SK-N-SH treated with all-trans-retinoic acid at 6 μM for 48 hours (cell line): ENCODE measurements at regions not wholly inside any gene's neighbourhood (a gene's known extent, or its start where the extent isn't known, plus 50 kb on each side); places are given as distances from the start of the nearest gene placed in this dataset.

Experiments
- ATAC-seq: fragments of 200-7000 bp; cut with Tn5 transposase; 3 replicates; pipeline ENCODE4 v1.9.1; 2020; ENCODE audit warnings: mild to moderate bottlenecking, moderate library complexity
- BACH2 ChIP-seq: fragments of 250-450 bp; sonication (Bioruptor Pico); IDR thresholded peaks from 2 replicates; pipeline ENCODE4 v1.9.0; 2021; ENCODE audit warnings: mild to moderate bottlenecking, borderline replicate concordance
- CSDC2 ChIP-seq: fragments of 250-450 bp; sonication (Bioruptor Pico); IDR thresholded peaks from 2 replicates; pipeline ENCODE4 v1.5.0; 2020; ENCODE audit warnings: mild to moderate bottlenecking, moderate library complexity
- ESRRG ChIP-seq: fragments of 250-450 bp; sonication (Bioruptor Pico); IDR thresholded peaks from 2 replicates; pipeline ENCODE4 v1.6.1; 2021; ENCODE audit warnings: mild to moderate bottlenecking
- GLIS3 ChIP-seq: fragments of 250-450 bp; sonication (Bioruptor Pico); IDR thresholded peaks from 2 replicates; pipeline ENCODE4 v1.5.0; 2020; ENCODE audit warnings: mild to moderate bottlenecking, moderate library complexity
- ISL1 ChIP-seq: fragments of 250-450 bp; sonication (Bioruptor Pico); IDR thresholded peaks from 2 replicates; pipeline ENCODE4 v2.1.2; 2022; ENCODE audit warnings: mild to moderate bottlenecking, moderate library complexity
- OSR1 ChIP-seq: fragments of 250-450 bp; sonication (Bioruptor Pico); IDR thresholded peaks from 2 replicates; pipeline ENCODE4 v1.8.0; 2022; ENCODE audit warnings: moderate library complexity, mild to moderate bottlenecking, inconsistent platforms
- POU6F1 ChIP-seq: fragments of 250-450 bp; sonication (Bioruptor Pico); IDR thresholded peaks from 2 replicates; pipeline ENCODE4 v1.8.0; 2021; ENCODE audit warnings: low read depth, mild to moderate bottlenecking, moderate library complexity, borderline replicate concordance
- PPARA ChIP-seq: fragments of 250-450 bp; sonication (Bioruptor Pico); IDR thresholded peaks from 2 replicates; pipeline ENCODE4 v1.5.0; 2020; ENCODE audit warnings: mild to moderate bottlenecking, borderline replicate concordance
- SNAI2 ChIP-seq: fragments of 250-450 bp; sonication (Bioruptor Pico); IDR thresholded peaks from 2 replicates; pipeline ENCODE4 v1.5.0; 2020; ENCODE audit warnings: mild to moderate bottlenecking, moderate library complexity
- TCF4 ChIP-seq: fragments of 250-450 bp; sonication (Bioruptor Pico); IDR thresholded peaks from 2 replicates; pipeline ENCODE4 v1.8.0; 2021; ENCODE audit warnings: mild to moderate bottlenecking, moderate library complexity, borderline replicate concordance
- ZC3H10 ChIP-seq: fragments of 250-450 bp; sonication (Bioruptor Pico); IDR thresholded peaks from 2 replicates; pipeline ENCODE4 v1.5.1; 2021; ENCODE audit warnings: mild to moderate bottlenecking, moderate library complexity
- ZFP3 ChIP-seq: fragments of 250-450 bp; sonication (Bioruptor Pico); IDR thresholded peaks from 2 replicates; pipeline ENCODE4 v1.5.0; 2020; ENCODE audit warnings: mild to moderate bottlenecking, moderate library complexity
- ZFP30 ChIP-seq: fragments of 450-650 bp; formaldehyde crosslinking; IDR thresholded peaks from 2 replicates; pipeline ENCODE4 v1.5.0; 2022; ENCODE audit warnings: mild to moderate bottlenecking, moderate library complexity
- ZNF565 ChIP-seq: fragments of 450-650 bp; formaldehyde crosslinking; conservative IDR thresholded peaks from 2 replicates; pipeline ENCODE4 v1.5.0; 2020; ENCODE audit warnings: low read depth, mild to moderate bottlenecking, moderate library complexity
- ZNF70 ChIP-seq: fragments of 450-650 bp; formaldehyde crosslinking; IDR thresholded peaks from 2 replicates; pipeline ENCODE4 v1.5.0; 2020; ENCODE audit warnings: mild to moderate bottlenecking, moderate library complexity
- ZNF8 ChIP-seq: fragments of 450-650 bp; formaldehyde crosslinking; IDR thresholded peaks from 2 replicates; pipeline ENCODE4 v1.5.0; 2020; ENCODE audit warnings: mild to moderate bottlenecking, moderate library complexity
- TF ChIP-seq, protein P1 (sequence below): fragments of 250-450 bp; sonication (Bioruptor Pico); IDR thresholded peaks from 2 replicates; pipeline ENCODE4 v1.5.0; 2020; ENCODE audit warnings: mild to moderate bottlenecking, moderate library complexity
- TF ChIP-seq, protein P2 (sequence below): fragments of 250-450 bp; sonication (Bioruptor Pico); IDR thresholded peaks from 2 replicates; pipeline ENCODE4 v1.5.1; 2020; ENCODE audit warnings: low read depth, mild to moderate bottlenecking, moderate library complexity
- TF ChIP-seq, protein P3 (sequence below): fragments of 250-450 bp; sonication (Bioruptor Pico); IDR thresholded peaks from 2 replicates; pipeline ENCODE4 v1.5.1; 2021; ENCODE audit warnings: mild to moderate bottlenecking, moderate library complexity
- TF ChIP-seq, protein P4 (sequence below): fragments of 250-450 bp; sonication (Bioruptor Pico); IDR thresholded peaks from 2 replicates; pipeline ENCODE4 v1.8.0; 2020; ENCODE audit warnings: mild to moderate bottlenecking, moderate library complexity, borderline replicate concordance

DNA sequence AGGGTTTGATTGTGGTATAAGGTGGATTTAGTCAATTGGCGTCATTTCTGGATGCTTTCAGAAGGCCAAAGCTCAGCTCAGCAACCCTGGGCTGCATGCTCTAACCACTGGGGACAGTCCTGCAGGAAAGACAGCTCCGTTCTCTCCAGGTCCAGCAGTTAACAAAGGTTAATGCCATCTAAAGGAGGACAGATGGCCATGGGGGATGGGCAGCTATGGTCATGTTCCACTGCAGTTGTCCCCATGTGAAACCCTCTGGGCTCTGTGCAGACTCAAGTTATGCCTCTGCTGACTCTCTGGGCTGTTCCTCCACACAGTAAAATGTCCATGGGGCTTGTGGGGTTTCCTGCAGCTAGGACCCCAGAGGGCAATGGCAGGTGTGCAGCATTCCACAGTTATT, 562.1 kb upstream of the ADGRL3 start:
- no peak for ATAC-seq
- no peak for TF ChIP-seq ZNF8 (CRISPR knock-in tag)
- no peak for TF ChIP-seq CSDC2 (CRISPR knock-in tag)
- no peak for TF ChIP-seq BACH2 (CRISPR knock-in tag)
- TF ChIP-seq POU6F1 (CRISPR knock-in tag) = no peak
- TF ChIP-seq ESRRG (CRISPR knock-in tag) = no peak
- no peak for TF ChIP-seq ZC3H10 (CRISPR knock-in tag)
- no peak for TF ChIP-seq OSR1
- TF ChIP-seq, protein P1, sequence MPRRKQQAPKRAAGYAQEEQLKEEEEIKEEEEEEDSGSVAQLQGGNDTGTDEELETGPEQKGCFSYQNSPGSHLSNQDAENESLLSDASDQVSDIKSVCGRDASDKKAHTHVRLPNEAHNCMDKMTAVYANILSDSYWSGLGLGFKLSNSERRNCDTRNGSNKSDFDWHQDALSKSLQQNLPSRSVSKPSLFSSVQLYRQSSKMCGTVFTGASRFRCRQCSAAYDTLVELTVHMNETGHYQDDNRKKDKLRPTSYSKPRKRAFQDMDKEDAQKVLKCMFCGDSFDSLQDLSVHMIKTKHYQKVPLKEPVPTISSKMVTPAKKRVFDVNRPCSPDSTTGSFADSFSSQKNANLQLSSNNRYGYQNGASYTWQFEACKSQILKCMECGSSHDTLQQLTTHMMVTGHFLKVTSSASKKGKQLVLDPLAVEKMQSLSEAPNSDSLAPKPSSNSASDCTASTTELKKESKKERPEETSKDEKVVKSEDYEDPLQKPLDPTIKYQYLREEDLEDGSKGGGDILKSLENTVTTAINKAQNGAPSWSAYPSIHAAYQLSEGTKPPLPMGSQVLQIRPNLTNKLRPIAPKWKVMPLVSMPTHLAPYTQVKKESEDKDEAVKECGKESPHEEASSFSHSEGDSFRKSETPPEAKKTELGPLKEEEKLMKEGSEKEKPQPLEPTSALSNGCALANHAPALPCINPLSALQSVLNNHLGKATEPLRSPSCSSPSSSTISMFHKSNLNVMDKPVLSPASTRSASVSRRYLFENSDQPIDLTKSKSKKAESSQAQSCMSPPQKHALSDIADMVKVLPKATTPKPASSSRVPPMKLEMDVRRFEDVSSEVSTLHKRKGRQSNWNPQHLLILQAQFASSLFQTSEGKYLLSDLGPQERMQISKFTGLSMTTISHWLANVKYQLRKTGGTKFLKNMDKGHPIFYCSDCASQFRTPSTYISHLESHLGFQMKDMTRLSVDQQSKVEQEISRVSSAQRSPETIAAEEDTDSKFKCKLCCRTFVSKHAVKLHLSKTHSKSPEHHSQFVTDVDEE (CRISPR knock-in tag) = no peak
- TF ChIP-seq, protein P2, sequence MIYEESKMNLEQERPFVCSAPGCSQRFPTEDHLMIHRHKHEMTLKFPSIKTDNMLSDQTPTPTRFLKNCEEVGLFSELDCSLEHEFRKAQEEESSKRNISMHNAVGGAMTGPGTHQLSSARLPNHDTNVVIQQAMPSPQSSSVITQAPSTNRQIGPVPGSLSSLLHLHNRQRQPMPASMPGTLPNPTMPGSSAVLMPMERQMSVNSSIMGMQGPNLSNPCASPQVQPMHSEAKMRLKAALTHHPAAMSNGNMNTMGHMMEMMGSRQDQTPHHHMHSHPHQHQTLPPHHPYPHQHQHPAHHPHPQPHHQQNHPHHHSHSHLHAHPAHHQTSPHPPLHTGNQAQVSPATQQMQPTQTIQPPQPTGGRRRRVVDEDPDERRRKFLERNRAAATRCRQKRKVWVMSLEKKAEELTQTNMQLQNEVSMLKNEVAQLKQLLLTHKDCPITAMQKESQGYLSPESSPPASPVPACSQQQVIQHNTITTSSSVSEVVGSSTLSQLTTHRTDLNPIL (CRISPR knock-in tag) = no peak
- TF ChIP-seq ZFP30 (CRISPR knock-in tag) = no peak
- TF ChIP-seq, protein P3, sequence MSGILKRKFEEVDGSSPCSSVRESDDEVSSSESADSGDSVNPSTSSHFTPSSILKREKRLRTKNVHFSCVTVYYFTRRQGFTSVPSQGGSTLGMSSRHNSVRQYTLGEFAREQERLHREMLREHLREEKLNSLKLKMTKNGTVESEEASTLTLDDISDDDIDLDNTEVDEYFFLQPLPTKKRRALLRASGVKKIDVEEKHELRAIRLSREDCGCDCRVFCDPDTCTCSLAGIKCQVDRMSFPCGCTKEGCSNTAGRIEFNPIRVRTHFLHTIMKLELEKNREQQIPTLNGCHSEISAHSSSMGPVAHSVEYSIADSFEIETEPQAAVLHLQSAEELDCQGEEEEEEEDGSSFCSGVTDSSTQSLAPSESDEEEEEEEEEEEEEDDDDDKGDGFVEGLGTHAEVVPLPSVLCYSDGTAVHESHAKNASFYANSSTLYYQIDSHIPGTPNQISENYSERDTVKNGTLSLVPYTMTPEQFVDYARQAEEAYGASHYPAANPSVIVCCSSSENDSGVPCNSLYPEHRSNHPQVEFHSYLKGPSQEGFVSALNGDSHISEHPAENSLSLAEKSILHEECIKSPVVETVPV = no peak
- TF ChIP-seq PPARA (CRISPR knock-in tag) = no peak
- TF ChIP-seq, protein P4, sequence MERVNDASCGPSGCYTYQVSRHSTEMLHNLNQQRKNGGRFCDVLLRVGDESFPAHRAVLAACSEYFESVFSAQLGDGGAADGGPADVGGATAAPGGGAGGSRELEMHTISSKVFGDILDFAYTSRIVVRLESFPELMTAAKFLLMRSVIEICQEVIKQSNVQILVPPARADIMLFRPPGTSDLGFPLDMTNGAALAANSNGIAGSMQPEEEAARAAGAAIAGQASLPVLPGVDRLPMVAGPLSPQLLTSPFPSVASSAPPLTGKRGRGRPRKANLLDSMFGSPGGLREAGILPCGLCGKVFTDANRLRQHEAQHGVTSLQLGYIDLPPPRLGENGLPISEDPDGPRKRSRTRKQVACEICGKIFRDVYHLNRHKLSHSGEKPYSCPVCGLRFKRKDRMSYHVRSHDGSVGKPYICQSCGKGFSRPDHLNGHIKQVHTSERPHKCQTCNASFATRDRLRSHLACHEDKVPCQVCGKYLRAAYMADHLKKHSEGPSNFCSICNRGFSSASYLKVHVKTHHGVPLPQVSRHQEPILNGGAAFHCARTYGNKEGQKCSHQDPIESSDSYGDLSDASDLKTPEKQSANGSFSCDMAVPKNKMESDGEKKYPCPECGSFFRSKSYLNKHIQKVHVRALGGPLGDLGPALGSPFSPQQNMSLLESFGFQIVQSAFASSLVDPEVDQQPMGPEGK (CRISPR knock-in tag) = no peak
- TF ChIP-seq ZNF565 = no peak
- TF ChIP-seq TCF4 (CRISPR knock-in tag) = no peak
- no peak for TF ChIP-seq ZFP3
- no peak for TF ChIP-seq SNAI2
- TF ChIP-seq GLIS3 (CRISPR knock-in tag) = no peak

DNA sequence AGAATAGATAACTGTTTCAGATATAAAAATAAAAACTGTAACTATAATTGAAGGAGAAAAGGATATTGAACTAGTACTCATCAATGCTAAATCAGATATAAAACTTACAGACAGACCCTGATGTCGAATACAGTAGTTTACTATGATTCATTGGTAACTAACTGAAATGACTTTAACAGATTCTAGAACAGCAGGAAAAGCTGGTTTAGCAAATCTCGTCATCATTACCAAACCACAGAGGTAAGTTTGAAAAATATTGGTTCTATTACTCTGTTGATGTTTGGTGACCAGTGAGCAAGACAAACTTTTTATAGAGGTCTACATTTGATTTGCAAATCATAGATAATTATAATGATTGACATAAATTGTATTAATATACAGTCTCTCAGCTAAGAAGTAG, 551.4 kb upstream of the ADGRL3 start:
- TF ChIP-seq ZFP3 (no peak), ZC3H10 (CRISPR knock-in tag) (no peak), ISL1 (no peak), ZNF70 (CRISPR knock-in tag) (no peak), GLIS3 (CRISPR knock-in tag) (no peak), POU6F1 (CRISPR knock-in tag) (no peak), CSDC2 (CRISPR knock-in tag) (no peak)
- TF ChIP-seq, protein P2 (CRISPR knock-in tag) = no peak
- TF ChIP-seq, all 23 proteins: peak for 0
- no peak for ATAC-seq
